IPS DF 19.7 (cell line): ENCODE measurements at regions not wholly inside any gene's neighbourhood (a gene's known extent, or its start where the extent isn't known, plus 50 kb on each side); places are given as distances from the start of the nearest gene placed in this dataset.

Experiments used
- DNase-seq: peaks from one replicate; pipeline ENCODE4 v3.0.0-alpha.2; 2013; ENCODE audit warnings: low read depth, low spot score

DNA sequence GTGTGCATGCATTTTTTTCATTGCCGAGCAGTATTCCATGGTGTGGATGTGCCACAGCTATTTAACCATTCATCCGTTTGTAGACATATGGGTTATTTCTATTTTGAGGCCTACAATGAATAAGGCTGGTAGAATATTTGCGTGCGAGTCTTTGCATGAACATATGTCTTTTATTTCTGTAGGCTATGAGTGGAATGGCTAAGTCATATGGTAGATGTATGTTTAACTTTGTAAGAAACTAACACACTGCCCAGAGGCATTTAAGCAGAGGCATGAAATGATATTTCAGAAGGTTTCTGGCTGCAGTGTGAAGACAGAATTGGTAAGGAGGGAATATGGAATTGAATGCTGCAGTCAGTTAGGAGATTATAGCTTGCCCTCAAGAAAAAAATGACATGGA lies 457.4 kb upstream of the CDH4 start:
- DNase-seq = no peak

DNA sequence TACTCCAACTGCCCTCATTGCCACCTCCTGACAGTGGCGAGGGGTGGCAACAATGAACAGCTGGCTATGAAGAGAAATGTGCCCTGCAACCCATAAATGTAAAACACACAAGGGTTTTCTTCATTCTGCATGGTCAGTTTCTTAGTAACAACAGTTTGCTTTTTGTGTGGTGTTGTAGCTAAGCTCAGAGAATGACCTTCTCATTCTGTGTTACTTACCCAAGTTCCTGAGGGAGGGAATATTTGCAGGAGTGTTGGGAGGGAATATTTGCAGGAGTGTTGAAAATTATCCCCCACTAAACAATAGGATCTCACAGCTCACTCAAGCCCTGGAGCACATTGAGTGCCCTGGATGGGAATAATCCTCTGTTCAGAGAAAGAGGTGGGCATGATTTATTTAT lies 456.4 kb upstream of the CDH4 start:
- no peak for DNase-seq

DNA sequence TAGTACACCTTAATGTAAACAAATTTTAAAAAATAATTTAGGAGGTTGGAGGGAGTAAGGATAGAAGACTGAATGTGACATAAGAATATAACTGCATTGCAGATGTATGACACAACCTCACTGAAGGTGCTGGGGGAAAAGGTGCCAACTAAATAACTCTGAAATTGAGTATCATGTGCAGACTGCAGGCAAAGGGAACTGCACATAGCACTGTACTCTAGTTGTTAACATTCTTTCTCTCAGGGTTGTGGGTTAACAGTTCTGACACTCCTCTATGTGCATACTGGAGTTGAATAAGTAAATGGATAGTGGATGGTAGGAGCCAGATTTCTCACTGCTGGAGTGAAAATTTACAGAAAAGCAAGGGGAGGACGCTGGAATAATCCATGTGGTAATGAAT lies 451.9 kb upstream of the CDH4 start:
- no peak for DNase-seq

DNA sequence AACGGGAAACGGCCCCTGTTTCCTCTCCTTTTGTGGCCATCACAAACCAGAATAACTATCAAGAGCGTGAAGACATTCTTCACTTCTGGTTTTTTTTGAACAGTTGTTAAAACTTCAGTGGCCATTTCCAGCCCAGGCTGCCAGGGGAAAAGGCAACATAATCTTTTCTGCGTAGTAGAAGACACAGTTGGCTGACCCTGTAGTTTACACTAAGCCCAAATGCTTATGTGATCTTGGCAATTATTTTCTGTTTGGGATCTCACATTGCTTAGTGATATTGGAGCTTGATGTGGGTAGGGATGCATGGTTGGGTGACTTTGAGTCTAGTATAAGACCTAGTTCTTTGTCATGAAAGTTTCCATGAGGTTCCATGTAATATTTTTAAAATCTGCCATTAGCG lies 449.4 kb upstream of the CDH4 start:
- DNase-seq = no peak

DNA sequence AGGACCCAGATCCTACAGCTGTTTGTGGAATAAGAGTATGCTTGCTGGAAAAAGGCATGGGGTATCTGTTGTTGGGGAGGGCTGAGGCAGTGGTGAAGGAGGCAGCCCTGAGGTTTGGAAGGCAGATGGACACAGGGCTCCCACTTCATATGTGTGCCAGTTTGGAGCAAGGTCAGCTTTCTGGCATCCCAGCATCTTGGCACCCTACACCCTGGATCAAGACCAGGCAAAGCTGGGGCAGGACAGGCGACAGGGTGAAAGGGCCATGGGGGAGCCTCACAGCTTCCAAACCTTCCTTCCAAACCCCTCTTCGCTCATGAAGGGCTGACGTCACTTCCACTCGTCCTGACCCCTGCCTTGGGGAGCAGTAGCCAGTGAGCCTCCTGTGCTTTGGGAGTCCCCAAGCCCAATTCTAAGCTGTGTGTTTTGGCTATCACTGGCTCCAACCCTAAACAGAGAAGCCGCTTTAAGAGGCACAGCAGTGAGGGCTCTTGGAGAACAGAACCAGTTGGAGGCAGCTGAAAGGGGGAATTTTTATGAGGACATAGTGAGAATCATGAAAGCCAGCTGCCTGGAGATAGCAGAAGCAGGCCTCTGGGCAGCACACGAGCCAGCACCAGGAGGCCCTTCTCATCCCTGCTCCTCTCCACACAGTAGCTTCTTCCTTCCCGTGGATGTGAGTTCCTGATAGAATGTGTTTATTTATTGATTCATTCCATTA lies 448.6 kb upstream of the CDH4 start:
- DNase-seq = no peak

DNA sequence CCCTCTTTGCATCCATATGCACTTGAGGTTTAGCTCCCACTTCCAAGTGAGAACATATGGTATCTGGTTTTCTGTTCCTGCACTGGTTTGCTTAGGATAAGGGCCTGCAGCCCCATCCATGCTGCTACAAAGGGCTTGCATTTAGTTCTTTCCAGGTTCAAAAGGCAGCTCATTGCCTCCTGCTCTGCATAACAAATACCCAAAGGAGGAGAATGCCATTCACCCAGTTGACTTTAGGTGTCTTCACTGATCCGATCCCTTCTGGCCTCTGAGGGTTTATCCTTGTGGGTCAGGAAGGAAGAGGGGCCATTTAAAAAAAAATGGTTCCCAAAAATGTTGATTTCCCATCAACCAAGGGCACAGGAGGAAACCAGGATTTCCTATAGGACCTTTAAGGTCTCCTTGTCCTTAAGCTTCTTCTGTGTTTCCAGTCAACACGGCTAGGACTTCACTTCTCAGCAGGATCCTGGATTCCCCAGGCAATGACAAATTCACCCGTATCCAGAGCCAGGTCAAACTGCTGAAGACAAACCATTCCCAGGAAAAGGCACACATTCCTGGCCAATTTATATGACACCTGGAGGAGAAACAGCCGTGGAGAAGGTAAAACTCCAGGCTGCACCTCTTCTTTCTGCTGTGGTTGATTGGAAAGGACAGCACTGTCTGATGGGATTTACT lies 447.7 kb upstream of the CDH4 start:
- peak; percentile 56 for DNase-seq

DNA sequence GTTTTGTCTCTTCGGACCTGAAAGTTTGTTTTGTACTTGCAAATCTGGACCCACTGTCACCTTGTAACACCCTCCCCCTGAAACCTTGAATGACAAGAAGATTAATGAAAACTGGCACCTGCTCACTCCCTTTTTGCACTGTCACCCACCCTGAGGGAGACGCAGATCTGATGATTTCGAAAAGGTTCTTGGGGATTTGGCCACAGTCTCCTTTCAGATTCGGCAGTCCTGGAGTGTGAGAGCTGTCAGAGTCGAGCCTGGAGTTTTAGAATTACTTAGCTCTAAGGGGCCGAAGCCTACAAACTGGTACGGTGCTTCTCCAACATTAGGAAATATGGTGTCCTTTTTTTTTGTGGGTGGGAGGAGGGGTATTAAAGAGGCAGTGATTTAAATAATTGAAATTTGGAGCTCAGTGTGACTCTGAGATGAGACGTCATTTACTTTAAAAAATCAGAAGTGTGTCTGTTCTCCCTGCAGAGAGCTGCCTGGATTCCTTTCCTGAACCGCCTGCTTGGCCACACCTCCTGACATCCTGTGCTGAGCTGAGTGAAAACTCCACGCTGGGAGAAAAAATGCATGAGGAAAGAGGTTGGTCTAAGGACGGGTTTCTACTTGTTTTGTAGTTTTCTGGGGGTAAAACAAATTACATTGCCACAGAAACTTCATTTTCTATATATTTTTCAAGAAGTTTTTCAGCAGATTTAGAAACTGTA lies 447.0 kb upstream of the CDH4 start:
- no peak for DNase-seq

DNA sequence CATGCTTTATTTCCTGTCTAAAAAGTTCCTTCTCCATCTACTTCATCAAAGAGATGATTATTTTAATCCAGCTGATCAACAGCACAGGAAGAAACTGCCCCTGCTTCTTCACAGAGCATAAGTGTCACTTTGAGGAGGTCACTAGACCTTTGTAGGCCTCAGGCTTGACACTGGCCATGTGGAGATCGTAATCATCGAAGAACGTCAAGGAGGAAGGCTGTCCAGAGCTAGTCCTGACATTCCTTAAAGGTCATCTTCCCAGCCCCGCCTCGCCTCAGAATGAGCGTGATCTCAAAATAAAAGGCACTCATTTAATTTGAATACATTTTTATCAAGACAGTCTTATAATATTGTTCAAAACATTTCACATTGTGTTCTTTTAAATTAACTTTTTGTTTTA lies 445.7 kb upstream of the CDH4 start:
- no peak for DNase-seq

DNA sequence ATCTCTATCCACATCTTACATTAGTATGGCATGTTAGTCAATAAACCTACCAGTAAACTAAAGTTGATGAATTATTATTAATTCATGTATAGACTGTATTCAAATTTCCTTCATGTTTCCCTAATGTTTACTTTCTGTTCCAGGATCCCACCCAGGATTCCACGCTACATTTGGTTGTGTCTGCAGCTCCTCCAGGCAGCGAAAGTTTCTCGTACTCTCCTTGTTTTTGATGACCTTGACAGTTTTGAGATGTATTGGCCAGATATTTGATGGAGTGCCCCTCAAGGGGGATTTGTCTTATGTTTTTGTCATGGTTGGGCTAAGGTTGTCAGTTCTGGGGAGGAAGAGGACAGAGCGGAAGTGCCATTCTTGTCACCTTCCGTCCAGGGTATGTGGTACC lies 445.2 kb upstream of the CDH4 start:
- no peak for DNase-seq

DNA sequence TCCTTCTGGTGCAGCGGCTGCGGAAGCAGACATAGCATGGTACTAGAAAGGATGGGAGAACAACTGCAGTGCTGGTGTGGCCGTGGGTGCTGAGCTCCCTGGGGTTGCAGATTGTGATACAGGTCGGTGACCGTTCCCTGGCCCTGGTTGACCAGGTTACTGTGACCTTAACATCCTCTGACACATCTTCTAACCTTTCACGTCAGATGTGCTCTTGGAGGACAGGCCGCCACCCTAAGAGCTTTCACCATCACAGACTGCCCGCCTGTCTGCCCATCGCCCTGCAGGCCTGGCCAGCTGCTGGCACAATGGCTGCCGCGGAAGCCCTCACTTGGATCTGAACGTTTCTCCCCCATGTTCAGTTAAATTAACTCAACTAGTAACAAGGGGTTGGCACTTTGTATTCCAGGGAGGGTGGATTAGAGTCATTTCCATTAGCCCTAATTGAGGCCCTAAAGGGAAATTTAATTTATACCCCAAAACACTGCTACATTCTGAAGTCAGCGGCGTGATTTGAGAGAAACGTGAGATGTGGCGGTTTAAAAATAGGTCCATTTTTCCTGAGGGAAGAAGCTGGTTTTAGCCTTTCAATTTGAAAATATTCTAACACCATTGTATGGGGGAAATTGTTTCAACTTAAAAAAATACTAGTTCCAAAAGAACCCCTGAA lies 443.9 kb upstream of the CDH4 start:
- no peak for DNase-seq

DNA sequence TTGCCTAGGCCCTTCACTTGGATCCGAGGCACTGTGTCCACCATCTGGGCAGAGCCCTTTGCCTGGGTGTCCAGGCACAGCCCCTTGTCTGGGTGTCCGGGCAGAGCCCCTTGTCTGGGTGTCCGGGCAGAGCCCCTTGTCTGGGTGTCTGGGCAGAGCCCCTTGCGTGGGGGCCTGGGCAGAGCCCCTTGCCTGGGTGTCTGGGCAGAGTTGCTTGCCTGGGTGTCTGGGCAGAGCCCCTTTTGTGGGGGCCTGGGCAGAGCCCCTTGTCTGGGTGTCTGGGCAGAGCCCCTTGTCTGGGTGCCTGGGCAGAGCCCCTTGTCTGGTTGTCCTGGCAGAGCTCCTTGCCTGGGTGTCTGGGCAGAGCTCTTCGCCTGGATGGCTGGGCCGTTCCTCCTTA lies 443.4 kb upstream of the CDH4 start:
- DNase-seq = no peak

DNA sequence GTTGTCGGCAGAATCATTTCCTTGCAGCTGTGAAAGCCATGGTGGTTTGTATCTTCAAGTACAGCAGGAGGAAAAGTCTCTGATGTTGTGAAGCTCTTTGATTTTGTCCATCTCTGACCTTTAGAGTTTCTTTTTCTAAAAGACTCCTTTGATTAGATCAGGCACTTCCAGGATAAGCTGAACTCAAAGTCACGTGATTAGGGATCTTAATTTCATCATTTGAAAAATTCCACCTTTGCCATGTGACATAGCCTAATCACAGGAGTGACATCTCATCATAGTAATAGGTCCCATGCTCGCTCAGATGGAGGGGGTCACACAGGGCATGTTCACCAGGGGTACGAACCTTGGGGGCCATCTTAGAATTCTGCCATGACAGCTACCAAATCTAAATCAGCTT lies 441.5 kb upstream of the CDH4 start:
- DNase-seq = no peak

DNA sequence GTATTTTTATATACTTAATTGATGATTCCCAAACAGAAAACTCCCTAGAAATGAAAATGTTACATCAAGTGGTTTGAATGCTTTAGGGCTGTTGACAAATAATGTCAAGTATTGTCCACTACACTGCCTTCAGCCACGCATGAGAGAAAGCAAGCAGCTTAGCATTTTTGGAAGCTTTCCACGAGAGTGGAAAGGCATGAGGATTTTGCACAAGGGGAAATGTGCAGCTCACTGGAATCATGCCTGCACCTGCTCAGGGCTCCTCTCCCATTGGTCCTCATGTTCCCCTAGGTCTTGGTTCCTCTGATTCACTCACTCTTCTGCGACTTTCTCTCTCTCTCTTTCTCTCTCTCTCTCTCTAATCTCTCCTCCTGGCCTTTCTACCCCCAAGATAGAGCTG lies 439.5 kb upstream of the CDH4 start:
- no peak for DNase-seq

DNA sequence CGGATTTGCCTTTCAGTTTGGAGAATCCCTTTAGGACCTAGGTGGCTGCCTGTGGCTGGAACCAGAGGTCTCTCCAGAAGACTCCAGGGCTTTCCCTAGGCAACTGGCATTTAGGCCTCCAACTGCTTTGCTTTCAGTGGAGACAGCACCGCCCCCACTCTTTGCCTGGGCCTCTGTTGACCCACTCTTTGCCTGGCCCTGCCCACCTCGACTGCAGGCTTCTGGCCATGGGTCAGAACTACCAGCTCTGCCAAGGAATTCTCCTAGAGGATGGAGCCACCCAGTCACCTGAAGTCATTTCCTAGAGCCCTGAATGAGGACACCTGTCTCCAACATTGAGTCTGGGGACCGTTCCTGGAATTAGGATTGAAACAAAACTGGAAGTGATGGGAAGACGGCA lies 439.0 kb upstream of the CDH4 start:
- DNase-seq = no peak

DNA sequence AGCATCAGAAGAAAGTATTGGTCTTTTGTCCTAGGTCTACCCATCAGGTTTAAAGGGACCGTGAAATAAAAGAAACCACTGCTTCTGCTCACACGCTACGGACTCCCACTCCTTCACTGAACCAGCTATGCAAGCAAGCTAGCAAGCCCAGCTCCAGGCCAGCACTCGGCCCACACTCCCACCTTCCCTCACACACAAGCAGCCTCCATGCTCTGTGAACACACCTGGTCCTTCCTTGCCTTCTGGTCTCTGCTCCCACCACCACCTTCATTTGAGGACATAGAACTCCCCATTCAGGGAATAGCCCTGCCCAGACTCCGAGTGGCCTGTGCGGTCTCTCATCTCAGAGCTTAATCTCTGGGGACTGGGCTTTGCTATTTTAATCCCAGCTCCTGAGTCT lies 436.4 kb upstream of the CDH4 start:
- DNase-seq = no peak

DNA sequence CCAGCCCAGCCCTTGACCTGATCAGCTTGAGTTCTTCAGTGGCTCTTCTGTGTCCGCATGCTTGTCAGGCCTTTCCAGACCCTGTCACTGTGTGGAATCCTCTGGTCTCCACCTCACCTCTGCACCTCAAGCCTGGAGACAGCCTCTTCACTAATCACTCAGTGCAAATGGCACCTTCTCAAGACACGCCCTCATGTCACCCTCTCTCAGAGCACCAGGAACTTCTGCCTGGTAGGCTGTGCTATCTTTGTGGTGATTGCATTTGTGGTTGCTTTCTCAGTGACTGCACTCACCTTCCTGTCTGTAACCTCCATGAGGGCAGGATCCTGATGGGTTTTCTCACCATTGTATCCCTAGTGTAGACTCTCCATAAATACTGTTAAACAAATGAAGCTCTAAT lies 435.2 kb upstream of the CDH4 start:
- no peak for DNase-seq

DNA sequence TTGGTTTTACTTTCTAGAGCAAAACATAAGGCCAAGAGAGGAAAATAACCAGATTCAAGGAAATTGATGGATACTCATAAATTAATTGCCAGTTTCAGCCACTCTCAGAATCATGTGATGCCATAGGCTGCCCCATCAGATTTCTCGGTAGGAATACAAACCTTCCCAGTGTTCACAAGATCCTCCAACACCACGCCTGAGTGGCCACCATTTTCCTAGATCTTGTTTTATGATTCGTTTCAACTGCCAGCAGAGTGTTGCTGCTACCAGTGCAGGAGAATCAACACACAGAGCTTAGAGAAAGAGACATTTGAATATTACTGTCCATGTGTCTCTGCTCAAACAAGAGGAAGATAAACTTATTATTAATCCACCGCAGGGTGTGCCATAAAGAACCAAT lies 434.2 kb upstream of the CDH4 start:
- no peak for DNase-seq

DNA sequence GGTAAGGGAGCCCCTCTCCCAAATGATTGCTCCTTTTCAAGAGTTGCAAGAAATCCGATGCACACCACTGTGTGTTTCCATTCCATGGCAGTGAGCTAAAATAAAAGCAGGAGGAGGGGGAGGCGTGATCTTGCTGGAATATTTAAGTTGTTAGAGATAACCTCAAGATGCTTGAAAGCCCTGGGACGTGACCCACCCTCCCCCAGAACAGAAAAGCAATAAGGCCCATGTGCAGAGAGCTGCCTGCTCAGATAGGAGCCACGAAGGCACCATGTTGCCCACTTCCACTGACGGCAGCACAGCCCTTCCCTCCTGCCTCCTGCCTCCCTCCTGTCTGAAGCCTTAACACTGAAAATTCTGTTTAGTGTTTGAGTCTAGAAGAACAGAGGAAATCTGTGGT lies 432.6 kb upstream of the CDH4 start:
- DNase-seq = no peak

DNA sequence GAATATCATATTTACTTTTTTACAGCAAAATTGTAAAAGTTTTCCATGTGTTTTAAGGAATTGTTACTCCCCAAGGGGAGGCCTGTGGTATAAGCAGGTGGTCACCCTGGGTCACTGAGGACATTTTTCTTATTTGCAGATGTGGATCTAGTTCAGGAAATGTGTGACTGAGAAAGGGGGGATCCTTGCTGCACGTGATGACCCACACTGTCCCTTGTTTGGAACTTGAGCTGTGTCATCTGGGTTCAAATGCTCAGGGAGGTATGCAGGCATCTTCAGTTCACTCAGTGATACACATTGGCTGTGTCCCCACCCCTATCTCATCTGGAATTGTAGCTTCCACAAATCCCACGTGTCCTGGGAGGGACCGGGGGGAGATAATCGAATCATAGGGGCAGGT lies 431.9 kb upstream of the CDH4 start:
- DNase-seq = no peak

DNA sequence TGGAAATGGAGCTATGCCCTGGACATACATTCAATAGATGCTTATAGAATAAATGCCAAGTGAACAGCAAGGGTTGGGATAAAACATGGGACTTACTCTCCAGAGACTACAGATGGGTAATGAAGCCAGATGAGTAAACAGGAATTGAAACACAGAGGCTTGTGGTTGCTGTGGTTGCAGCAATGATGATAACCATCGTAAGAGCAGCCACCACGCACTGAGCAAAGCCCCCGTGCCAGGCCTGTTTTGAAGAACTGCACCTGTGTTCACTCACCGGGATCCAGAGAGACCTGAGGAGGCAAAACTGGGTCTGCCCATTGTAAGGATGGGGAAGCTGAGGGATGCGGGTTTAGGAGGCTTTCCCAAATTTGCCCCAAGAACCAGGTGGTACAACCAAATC lies 431.1 kb upstream of the CDH4 start:
- DNase-seq = no peak

DNA sequence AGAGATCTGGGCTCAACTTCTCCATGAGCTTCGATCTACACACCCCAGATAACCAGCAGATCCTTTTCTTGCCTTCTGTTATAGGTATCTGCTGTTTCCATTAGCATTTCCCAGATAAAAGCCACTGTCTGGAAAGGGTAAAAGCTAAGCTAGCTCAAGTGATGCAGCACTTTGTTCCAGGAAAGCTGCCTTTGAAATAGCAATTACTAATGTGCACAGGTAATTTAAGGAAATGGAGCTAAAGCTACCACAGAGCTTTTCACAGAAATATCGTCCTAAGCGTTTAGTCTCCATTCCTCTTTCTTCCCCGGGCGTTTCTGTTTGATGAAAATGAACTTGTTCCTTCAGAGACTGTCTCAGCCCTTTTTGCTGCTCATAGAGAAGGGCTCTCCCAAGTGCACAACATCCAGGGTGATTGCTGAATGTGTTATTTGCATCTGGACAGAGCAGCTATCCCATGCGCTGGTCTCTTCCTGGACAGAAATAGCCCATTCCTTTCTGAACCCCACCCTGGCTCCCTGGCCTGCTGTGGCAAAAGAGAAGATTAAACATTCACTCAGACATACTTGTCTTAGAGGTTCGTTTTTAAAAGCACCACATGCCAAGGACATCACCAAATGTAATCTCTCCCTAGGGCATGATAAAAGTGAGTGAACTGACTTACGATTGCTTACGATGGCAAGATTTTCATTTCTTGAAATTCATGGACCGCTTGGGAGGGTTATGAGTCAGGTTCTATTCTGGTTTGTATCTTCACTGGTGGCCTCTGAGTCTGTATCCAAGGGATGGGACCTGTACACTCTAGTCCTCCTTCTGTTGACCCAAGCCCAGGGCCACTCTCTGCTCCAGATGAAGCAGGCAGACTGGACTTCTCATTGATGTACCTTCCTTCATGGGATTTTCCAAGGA lies 429.1 kb upstream of the CDH4 start:
- DNase-seq = no peak

DNA sequence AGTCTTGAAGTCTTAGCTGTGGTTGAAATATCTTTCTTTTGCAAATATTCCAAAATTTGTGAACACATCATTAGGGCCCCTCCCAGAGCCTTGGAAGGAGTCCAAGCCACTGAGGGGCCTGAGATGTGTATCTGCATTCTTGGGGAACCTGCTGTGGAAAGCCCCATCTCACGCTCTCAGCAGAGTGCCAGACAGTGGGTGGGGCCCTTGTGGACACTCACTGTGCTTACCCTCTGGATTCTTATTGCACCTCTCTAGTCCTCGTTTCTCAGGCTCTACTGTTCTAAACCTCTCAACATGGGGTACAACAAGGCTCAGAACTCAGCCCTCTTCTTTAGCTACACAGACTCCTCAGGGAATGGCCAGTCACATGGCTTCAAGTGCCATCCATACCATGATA lies 416.2 kb upstream of the CDH4 start:
- DNase-seq = no peak
